Fibroblast of lung (primary cell): ENCODE measurements at regions not wholly inside any gene's neighbourhood (a gene's known extent, or its start where the extent isn't known, plus 50 kb on each side); places are given as distances from the start of the nearest gene placed in this dataset.

ENCODE experiments used
- CTCF ChIP-seq, 2 donors: IDR thresholded peaks in 1 of 2; conservative IDR thresholded peaks in 1 of 2; 1 replicate in 1 of 2; 2 replicates in 1 of 2; pipeline ENCODE4 v1.5.1; 2011 to 2012; ENCODE audit warnings: low read length in 2 of 2, control low read depth in 1 of 2, inconsistent platforms in 1 of 2, low read depth in 1 of 2, mild to moderate bottlenecking in 1 of 2
- EZH2 ChIP-seq: IDR thresholded peaks from 2 replicates; pipeline ENCODE4 v1.5.1; 2012; ENCODE audit warnings: low read length, control low read depth, mild to moderate bottlenecking; ENCODE audit errors: missing control alignments

- no peak for TF ChIP-seq CTCF (conservative IDR thresholded peaks at IDR 0.05 in 1 of 2, IDR thresholded peaks at IDR 0.05 in 1 of 2; ENCODE audit: low read depth in 1 of 2, low read length in 2 of 2)
- no peak for TF ChIP-seq EZH2
Observed at GRCh38 chr6:168255283-168255881, 64.2 kb downstream of the DACT2 start.
